Breast epithelium (tissue), 3 donors: ENCODE measurements at regions not wholly inside any gene's neighbourhood (a gene's known extent, or its start where the extent isn't known, plus 50 kb on each side); places are given as distances from the start of the nearest gene placed in this dataset.

Experiments used
- POLR2A ChIP-seq: fragments of 450-650 bp; IDR thresholded peaks from one replicate; pipeline ENCODE4 v1.6.1; 2016; ENCODE audit warnings: antibody characterized with exemption, mild to moderate bottlenecking, moderate library complexity
- POLR2AphosphoS5 ChIP-seq, 3 donors: sonication (generic); formaldehyde crosslinking; IDR thresholded peaks; one replicate each; pipeline ENCODE4 v1.6.1; 2017; ENCODE audit warnings: antibody characterized with exemption in 3 of 3
- TF ChIP-seq, protein P1 (sequence below), 3 donors: fragments of 450-650 bp; IDR thresholded peaks; one replicate each; pipeline ENCODE4 v1.5.1; 2016 to 2017; ENCODE audit warnings: antibody characterized with exemption in 3 of 3, mild to moderate bottlenecking in 3 of 3, moderate library complexity in 3 of 3

- TF ChIP-seq, protein P1, sequence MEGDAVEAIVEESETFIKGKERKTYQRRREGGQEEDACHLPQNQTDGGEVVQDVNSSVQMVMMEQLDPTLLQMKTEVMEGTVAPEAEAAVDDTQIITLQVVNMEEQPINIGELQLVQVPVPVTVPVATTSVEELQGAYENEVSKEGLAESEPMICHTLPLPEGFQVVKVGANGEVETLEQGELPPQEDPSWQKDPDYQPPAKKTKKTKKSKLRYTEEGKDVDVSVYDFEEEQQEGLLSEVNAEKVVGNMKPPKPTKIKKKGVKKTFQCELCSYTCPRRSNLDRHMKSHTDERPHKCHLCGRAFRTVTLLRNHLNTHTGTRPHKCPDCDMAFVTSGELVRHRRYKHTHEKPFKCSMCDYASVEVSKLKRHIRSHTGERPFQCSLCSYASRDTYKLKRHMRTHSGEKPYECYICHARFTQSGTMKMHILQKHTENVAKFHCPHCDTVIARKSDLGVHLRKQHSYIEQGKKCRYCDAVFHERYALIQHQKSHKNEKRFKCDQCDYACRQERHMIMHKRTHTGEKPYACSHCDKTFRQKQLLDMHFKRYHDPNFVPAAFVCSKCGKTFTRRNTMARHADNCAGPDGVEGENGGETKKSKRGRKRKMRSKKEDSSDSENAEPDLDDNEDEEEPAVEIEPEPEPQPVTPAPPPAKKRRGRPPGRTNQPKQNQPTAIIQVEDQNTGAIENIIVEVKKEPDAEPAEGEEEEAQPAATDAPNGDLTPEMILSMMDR (IDR thresholded peaks at IDR 0.05), result no peak
- TF ChIP-seq POLR2A (no peak), POLR2AphosphoS5 (IDR thresholded peaks at IDR 0.05) (no peak)
Measured at GRCh38 chr13:68944272-68944671, 1163.4 kb upstream of the ATXN8OS start.
